ENCODE measurements at regions not wholly inside any gene's neighbourhood (a gene's known extent, or its start where the extent isn't known, plus 50 kb on each side); places are given as distances from the start of the nearest gene placed in this dataset.
"Not testable (repeated sequence)": the region's sequence is repeated elsewhere in the genome, so short reads cannot be mapped to it uniquely, and the experiment has no call there.

- DNase-seq (ENCODE audit: low spot score): no peak
Measured at GRCh38 chr21:23585419-23585818, 2021.9 kb downstream of the MRPL39 start.

DNA sequence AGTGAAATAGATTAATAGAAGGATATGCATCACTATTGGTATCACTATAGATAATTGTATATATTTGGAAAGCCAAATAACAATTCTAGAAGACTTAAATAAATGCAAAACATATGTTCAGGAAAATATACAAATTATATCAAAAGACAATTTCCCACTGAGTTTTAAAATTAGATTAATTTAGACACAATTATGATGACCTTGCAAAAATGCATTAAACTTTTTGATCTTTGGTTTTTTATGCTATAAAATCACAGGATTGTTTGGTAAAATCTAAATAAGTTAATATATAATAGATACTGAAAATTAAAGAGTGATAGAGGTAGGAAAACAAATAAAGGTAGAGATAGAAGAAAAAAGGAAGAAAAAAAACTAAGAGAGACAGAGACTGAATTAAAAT, 2027.7 kb downstream of the MRPL39 start:
- no peak for DNase-seq (ENCODE audit: low spot score)

DNA sequence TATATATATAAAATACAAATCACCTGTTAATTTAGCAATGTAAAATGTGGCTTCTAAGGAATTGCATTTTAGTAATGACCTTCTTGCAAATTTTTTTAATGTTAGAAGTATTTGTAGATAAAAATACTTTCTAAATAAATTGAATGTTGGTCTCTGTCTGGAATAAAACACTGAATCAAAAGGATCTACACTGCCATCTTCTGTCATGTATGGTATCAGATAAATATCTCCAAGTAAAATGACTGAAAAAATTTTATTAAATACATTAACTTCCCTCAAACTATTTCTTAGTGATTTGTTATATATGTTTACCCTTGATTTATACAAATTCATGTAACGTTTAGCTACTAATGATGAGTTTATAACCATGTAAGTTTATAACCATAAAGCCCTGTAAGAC, 2029.3 kb downstream of the MRPL39 start:
- DNase-seq (ENCODE audit: low spot score): no peak

- DNase-seq (ENCODE audit: low spot score): no peak
Measured at GRCh38 chr21:23574932-23575331, 2032.3 kb downstream of the MRPL39 start.

- DNase-seq (ENCODE audit: low spot score): not testable (repeated sequence)
Measured at GRCh38 chr21:23548924-23549323, 2058.4 kb downstream of the MRPL39 start.

- no peak for DNase-seq (ENCODE audit: low spot score)
Measured at GRCh38 chr21:23543333-23543732, 2063.9 kb downstream of the MRPL39 start.

DNA sequence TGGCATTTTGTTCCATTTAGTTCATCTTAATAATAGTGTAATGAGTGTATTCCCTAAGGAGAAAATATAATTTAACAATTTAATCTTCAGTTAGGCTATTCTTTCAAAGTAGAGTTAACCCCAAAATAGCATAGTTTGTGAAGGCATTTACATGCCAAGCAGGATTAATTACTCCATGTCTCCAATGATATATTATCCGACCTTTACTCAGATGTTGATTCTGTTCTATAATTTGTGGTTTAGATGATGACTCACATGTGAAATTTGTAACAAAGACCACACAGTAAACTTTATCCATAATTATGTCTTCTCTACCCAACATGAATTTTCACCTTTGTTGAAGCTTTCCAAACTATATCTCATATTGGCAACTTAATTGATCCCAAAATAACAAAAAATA, 2065.2 kb downstream of the MRPL39 start:
- no peak for DNase-seq (ENCODE audit: low spot score)

- DNase-seq (ENCODE audit: low spot score): no peak
Measured at GRCh38 chr21:23541571-23541970, 2065.7 kb downstream of the MRPL39 start.

- DNase-seq (ENCODE audit: low spot score): no peak
Measured at GRCh38 chr21:23534850-23535249, 2072.4 kb downstream of the MRPL39 start.

DNA sequence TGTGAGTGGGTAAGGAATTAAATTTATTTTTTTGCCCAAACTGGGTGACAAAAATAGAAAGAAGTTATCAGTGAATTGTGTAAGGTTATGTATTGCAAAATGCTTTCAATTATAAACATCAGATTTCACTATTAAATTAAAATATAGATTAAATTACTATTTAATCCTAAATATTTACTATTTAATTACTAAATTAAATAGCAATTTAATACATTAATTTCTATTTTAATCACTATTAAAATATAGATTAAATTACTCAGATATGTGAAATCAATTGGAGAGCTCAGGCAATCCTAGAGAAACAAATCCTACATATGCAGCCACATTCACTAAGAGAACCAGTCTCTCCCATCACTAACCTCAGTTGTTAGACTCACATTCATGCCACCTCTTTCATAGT, 2075.8 kb downstream of the MRPL39 start:
- DNase-seq (ENCODE audit: low spot score): no peak

DNA sequence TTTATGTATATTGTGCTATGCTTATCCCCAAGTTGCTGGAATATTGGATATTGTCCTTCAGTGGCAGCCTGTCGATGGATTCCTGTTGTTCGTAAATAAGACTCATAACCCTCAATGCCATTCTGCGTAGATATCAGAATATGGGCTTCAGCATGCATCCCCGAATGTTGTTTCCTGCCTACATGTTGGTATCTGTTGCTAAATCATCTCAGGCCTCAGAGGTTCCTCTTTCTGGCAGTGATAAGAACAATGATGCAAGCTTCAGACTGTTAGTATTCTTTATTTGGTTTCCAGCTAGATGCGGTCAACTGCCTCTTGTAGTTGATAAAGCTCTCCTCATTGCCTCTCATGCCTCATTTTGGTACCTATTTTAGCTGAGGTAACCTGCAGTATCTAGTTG, 2082.6 kb downstream of the MRPL39 start:
- DNase-seq (ENCODE audit: low spot score): no peak

GRCh38 chr21:23522751-23523150, 2084.5 kb downstream of the MRPL39 start:
- no peak for DNase-seq (ENCODE audit: low spot score)

GRCh38 chr21:23507501-23507900, 2099.8 kb downstream of the MRPL39 start:
- DNase-seq (ENCODE audit: low spot score): no peak

- DNase-seq (ENCODE audit: low spot score): no peak
Measured at GRCh38 chr21:23496729-23497128, 2110.6 kb downstream of the MRPL39 start.

- DNase-seq (ENCODE audit: low spot score): no peak
Measured at GRCh38 chr21:23488245-23488644, 2119.0 kb downstream of the MRPL39 start.

GRCh38 chr21:23480591-23481270, 2126.6 kb downstream of the MRPL39 start:
- no peak for DNase-seq (ENCODE audit: low spot score)

DNA sequence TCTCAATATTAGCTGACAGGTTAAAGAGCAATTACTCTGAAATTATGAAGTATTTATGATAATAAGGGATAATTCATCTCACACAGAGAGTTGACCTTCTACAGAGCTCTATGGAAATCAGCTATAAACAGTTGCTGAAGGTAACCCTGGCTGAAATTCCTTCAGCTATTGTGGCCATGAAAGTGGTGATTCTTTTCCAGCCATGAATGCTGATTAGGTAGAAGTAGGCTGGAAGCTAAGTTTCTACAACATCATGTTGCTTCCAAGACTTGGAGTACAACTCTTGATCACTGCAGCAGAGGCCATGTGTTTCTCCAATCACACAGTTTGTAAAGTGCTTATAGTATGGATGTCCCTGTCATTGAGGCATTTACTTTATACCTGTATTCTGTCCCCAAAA, 2128.9 kb downstream of the MRPL39 start:
- DNase-seq (ENCODE audit: low spot score): no peak

DNA sequence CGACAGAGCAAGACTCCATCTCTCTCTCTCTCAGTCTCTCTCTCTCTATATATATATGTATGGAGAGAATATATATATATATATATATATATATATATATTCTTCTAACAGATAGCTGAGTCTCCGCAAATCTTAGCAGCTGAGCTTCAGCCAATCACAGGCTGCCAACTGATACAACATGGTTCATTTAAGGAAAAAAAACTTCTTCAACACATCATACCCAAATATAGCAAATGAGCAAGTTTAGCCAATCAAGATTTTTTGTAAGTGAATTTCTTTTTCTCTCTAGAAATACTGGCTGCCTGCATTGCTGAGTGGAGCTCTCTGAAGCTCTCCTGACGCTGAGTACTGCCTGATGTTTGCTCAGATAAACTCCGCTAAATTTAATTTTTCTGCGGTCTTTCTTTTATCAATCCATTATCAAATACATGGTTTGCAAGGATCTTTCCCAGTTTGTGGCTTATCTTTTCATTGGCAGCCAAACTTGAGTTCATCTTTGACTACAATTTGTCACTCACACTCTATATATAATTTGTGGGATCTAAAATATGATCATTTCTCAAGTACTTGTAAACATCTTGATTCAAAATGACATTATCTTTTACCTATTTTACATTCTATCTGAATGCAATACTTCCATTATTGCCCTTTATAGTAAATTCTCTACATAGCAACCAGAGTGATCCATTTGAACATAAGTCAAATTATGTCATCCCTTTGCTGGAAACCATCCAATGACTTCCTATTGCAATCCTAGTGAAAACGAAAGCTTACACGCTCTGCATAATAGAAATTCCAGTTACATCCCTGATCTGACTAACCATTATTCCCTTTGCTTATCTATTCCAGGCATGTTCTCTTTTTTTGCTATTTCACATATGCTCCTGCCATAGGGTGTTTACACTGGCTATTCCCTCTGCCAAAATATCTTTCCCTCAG, 2131.7 kb downstream of the MRPL39 start:
- DNase-seq (ENCODE audit: low spot score): no peak

GRCh38 chr21:23471877-23472276, 2135.4 kb downstream of the MRPL39 start:
- DNase-seq (ENCODE audit: low spot score): no peak

GRCh38 chr21:23463365-23463764, 2143.9 kb downstream of the MRPL39 start:
- no peak for DNase-seq (ENCODE audit: low spot score)

GRCh38 chr21:23455676-23456075, 2151.6 kb downstream of the MRPL39 start:
- no peak for DNase-seq (ENCODE audit: low spot score)

- DNase-seq (ENCODE audit: low spot score): no peak
Measured at GRCh38 chr21:23452384-23453083, 2154.7 kb downstream of the MRPL39 start.

DNA sequence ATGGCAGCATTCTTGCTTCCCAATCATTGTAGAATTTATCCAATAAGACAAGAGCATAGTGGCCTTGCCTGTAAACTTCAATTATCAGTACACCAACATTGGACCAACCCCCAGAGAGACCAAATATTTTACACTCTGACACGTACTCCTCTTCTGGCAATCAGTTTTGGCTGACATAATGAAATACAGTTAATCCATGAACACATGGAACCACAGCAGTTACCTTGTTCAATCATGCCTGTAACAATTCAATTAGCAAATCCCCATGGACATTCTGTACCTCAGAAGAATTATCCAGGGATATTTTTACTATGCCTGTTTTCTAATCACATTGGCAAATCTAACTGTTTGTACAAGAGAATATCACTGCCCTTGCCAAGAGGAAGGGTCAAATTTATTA, 2162.0 kb downstream of the MRPL39 start:
- no peak for DNase-seq (ENCODE audit: low spot score)
